ENCODE measurements at regions not wholly inside any gene's neighbourhood (a gene's known extent, or its start where the extent isn't known, plus 50 kb on each side); places are given as distances from the start of the nearest gene placed in this dataset.

- no peaks in the 10 kb centered on the region for H3K36me3 ChIP-seq
- H3K4me1 ChIP-seq, result no peaks in the 10 kb centered on the region
- no peaks in the 10 kb centered on the region for H4K20me1 ChIP-seq
- no peak overlapping the region for H3K9ac ChIP-seq
- no peak overlapping the region for H3K27ac ChIP-seq
- no peaks in the 10 kb centered on the region for H3K9me3 ChIP-seq (replicated peaks in 1 of 11)
- H3K27me3 ChIP-seq, result no peaks in the 10 kb centered on the region
- H3K4me3 ChIP-seq, result no peak overlapping the region
- H3K4me2 ChIP-seq, result no peak overlapping the region
- no peak for TF ChIP-seq Cebpa-rat (IDR thresholded peaks at IDR 0.05)
These were observed 53.2 kb upstream of the SPTLC3 start for GRCh38 chr20:12955611-12956010.

GRCh38 chr20:12956303-12956702 is 52.5 kb upstream of the SPTLC3 start:
- H3K27ac ChIP-seq, result no peak overlapping the region
- TF ChIP-seq Cebpa-rat (IDR thresholded peaks at IDR 0.05), result no peak
- H4K20me1 ChIP-seq, result no peaks in the 10 kb centered on the region
- no peak overlapping the region for H3K4me3 ChIP-seq
- H3K9me3 ChIP-seq (replicated peaks in 1 of 11), result no peaks in the 10 kb centered on the region
- H3K36me3 ChIP-seq, result no peaks in the 10 kb centered on the region
- no peak overlapping the region for H3K9ac ChIP-seq
- no peaks in the 10 kb centered on the region for H3K27me3 ChIP-seq
- H3K4me1 ChIP-seq, result no peaks in the 10 kb centered on the region
- H3K4me2 ChIP-seq, result no peak overlapping the region

GRCh38 chr20:12957968-12958367 is 50.8 kb upstream of the SPTLC3 start:
- no peaks in the 10 kb centered on the region for H3K4me1 ChIP-seq
- H3K9ac ChIP-seq, result no peak overlapping the region
- no peak overlapping the region for H3K4me3 ChIP-seq
- no peaks in the 10 kb centered on the region for H3K9me3 ChIP-seq (replicated peaks in 1 of 11)
- H3K36me3 ChIP-seq, result no peaks in the 10 kb centered on the region
- no peak overlapping the region for H3K4me2 ChIP-seq
- H3K27ac ChIP-seq, result no peak overlapping the region
- no peaks in the 10 kb centered on the region for H3K27me3 ChIP-seq
- H4K20me1 ChIP-seq, result no peaks in the 10 kb centered on the region
- no peak for TF ChIP-seq Cebpa-rat (IDR thresholded peaks at IDR 0.05)

All from BLaER1 treated with 17β-estradiol and CSF1 and Interleukin-3, amounts not matched to agents 10 nM and 100 nM (cell line).